ENCODE measurements at regions not wholly inside any gene's neighbourhood (a gene's known extent, or its start where the extent isn't known, plus 50 kb on each side); places are given as distances from the start of the nearest gene placed in this dataset.
"Not testable (repeated sequence)": the region's sequence is repeated elsewhere in the genome, so short reads cannot be mapped to it uniquely, and the experiment has no call there.

- no peak for DNase-seq
- Mint-ChIP-seq H3K4me1 (ENCODE audit: low read depth, unreplicated experiment) (no peaks in the 10 kb centered on the region), H3K27me3 (ENCODE audit: unreplicated experiment) (peaks cover 3% of the 10 kb centered on the region), H3K9me3 (ENCODE audit: unreplicated experiment) (peaks cover 14% of the 10 kb centered on the region), H3K4me3 (ENCODE audit: unreplicated experiment) (no peak overlapping the region), H3K36me3 (ENCODE audit: unreplicated experiment) (peaks cover 35% of the 10 kb centered on the region), H3K27ac (ENCODE audit: unreplicated experiment) (no peak overlapping the region)
- no peak for TF ChIP-seq CTCF (IDR thresholded peaks at IDR 0.05; ENCODE audit: partially characterized antibody, unreplicated experiment)
These were observed 608.5 kb downstream of the PDHA2 start for GRCh38 chr4:96448315-96448872.

- Mint-ChIP-seq H3K27ac (ENCODE audit: unreplicated experiment) (no peak overlapping the region), H3K4me3 (ENCODE audit: unreplicated experiment) (no peak overlapping the region), H3K36me3 (ENCODE audit: unreplicated experiment) (peaks cover 7% of the 10 kb centered on the region), H3K4me1 (ENCODE audit: low read depth, unreplicated experiment) (no peaks in the 10 kb centered on the region), H3K27me3 (ENCODE audit: unreplicated experiment) (peaks cover 3% of the 10 kb centered on the region), H3K9me3 (ENCODE audit: unreplicated experiment) (peaks cover 1% of the 10 kb centered on the region)
- no peak for DNase-seq
- no peak for TF ChIP-seq CTCF (IDR thresholded peaks at IDR 0.05; ENCODE audit: partially characterized antibody, unreplicated experiment)
These were observed 615.3 kb downstream of the PDHA2 start for GRCh38 chr4:96455045-96455720.

- not testable (repeated sequence) for H3K9me3 Mint-ChIP-seq (ENCODE audit: unreplicated experiment); H3K4me3 Mint-ChIP-seq (ENCODE audit: unreplicated experiment); DNase-seq; H3K36me3 Mint-ChIP-seq (ENCODE audit: unreplicated experiment); H3K27ac Mint-ChIP-seq (ENCODE audit: unreplicated experiment); H3K27me3 Mint-ChIP-seq (ENCODE audit: unreplicated experiment); H3K4me1 Mint-ChIP-seq (ENCODE audit: low read depth, unreplicated experiment)
These were observed 618.1 kb downstream of the PDHA2 start for GRCh38 chr4:96458031-96458430.

GRCh38 chr4:96459105-96459504, 619.2 kb downstream of the PDHA2 start:
- no peaks in the 10 kb centered on the region for H3K27me3 Mint-ChIP-seq (ENCODE audit: unreplicated experiment)
- DNase-seq = no peak
- TF ChIP-seq CTCF (IDR thresholded peaks at IDR 0.05; ENCODE audit: partially characterized antibody, unreplicated experiment) = no peak
- no peaks in the 10 kb centered on the region for H3K4me1 Mint-ChIP-seq (ENCODE audit: low read depth, unreplicated experiment)
- H3K9me3 Mint-ChIP-seq (ENCODE audit: unreplicated experiment) = peaks cover 3% of the 10 kb centered on the region
- no peak overlapping the region for H3K4me3 Mint-ChIP-seq (ENCODE audit: unreplicated experiment)
- H3K36me3 Mint-ChIP-seq (ENCODE audit: unreplicated experiment) = no peaks in the 10 kb centered on the region
- H3K27ac Mint-ChIP-seq (ENCODE audit: unreplicated experiment) = no peak overlapping the region

- Mint-ChIP-seq H3K4me1 (ENCODE audit: low read depth, unreplicated experiment) (no peaks in the 10 kb centered on the region), H3K4me3 (ENCODE audit: unreplicated experiment) (no peak overlapping the region), H3K9me3 (ENCODE audit: unreplicated experiment) (peaks cover 3% of the 10 kb centered on the region), H3K36me3 (ENCODE audit: unreplicated experiment) (peaks cover 8% of the 10 kb centered on the region), H3K27me3 (ENCODE audit: unreplicated experiment) (no peaks in the 10 kb centered on the region), H3K27ac (ENCODE audit: unreplicated experiment) (no peak overlapping the region)
- DNase-seq = no peak
- no peak for TF ChIP-seq CTCF (IDR thresholded peaks at IDR 0.05; ENCODE audit: partially characterized antibody, unreplicated experiment)
These were observed 625.9 kb downstream of the PDHA2 start for GRCh38 chr4:96465834-96466233.

All from glutamatergic neuron (in vitro differentiated cells).